ENCODE measurements at regions not wholly inside any gene's neighbourhood (a gene's known extent, or its start where the extent isn't known, plus 50 kb on each side); places are given as distances from the start of the nearest gene placed in this dataset.

DNA sequence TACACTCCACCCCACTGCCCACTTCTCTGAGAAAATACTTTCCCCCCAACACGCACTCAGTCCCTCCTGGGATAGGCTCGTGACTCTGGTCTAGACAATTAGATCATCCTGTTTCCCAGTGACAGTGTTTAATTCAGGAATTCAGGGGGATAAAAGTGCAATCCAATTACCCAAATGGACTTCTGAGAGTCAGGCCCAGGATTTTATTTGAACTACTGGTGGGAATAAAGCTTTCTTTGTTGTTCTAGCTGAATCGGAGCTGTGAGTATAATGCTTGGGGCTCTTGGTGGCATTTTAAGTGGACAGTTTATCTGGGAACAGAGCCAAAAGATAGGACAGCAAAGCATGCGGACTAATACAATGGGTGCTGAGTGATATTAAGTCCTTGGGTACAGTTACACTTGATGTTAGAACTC is 683.3 kb downstream of the MAT2B start:
- DNase-seq: no peak
- TF ChIP-seq POLR2A (IDR thresholded peaks at IDR 0.05; ENCODE audit: low read length): no peak
- no peak for TF ChIP-seq GATA1 (IDR thresholded peaks at IDR 0.05; ENCODE audit: low read depth, low read length)

- DNase-seq: no peak
- TF ChIP-seq GATA1 (IDR thresholded peaks at IDR 0.05; ENCODE audit: low read depth, low read length) (no peak), POLR2A (IDR thresholded peaks at IDR 0.05; ENCODE audit: low read length) (no peak)
Measured at GRCh38 chr5:164191240-164191639, 685.8 kb downstream of the MAT2B start.

- TF ChIP-seq POLR2A (IDR thresholded peaks at IDR 0.05; ENCODE audit: low read length): no peak
- TF ChIP-seq GATA1 (IDR thresholded peaks at IDR 0.05; ENCODE audit: low read depth, low read length): no peak
- no peak for DNase-seq
Measured at GRCh38 chr5:164202338-164202737, 696.9 kb downstream of the MAT2B start.

DNA sequence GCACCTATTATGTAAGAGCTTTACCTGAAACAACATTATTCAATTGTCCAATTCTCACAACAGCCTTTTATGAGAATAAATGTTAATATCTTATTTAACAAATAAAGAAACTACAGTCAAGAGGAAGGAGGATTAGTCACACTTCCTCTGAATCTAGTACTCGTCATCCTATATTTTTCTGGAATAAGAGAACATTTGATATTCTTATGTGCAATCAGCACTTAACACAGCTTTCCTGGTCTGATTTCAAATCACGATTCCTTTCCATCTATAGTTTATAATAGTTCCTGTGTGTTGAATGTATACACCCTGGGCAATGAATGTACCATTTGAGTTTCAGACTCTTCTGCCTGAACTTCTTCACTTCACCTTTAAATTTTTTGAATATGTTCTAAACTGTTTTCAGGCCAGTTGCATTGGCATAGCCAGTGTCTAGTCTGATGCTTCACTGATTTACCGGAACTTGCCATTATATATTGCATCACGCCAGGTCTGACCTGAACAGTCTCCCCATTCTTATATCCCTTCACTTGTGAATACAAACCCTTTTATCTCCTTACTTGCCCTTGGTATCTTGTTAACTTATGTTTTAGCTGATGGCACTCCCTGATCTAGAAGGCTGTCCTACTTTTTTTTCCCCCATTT is 698.3 kb downstream of the MAT2B start:
- DNase-seq: no peak
- TF ChIP-seq GATA1 (IDR thresholded peaks at IDR 0.05; ENCODE audit: low read depth, low read length) (no peak), POLR2A (IDR thresholded peaks at IDR 0.05; ENCODE audit: low read length) (no peak)

GRCh38 chr5:164204338-164204946 is 699.0 kb downstream of the MAT2B start:
- no peak for TF ChIP-seq POLR2A (IDR thresholded peaks at IDR 0.05; ENCODE audit: low read length)
- no peak for TF ChIP-seq GATA1 (IDR thresholded peaks at IDR 0.05; ENCODE audit: low read depth, low read length)
- DNase-seq: no peak

DNA sequence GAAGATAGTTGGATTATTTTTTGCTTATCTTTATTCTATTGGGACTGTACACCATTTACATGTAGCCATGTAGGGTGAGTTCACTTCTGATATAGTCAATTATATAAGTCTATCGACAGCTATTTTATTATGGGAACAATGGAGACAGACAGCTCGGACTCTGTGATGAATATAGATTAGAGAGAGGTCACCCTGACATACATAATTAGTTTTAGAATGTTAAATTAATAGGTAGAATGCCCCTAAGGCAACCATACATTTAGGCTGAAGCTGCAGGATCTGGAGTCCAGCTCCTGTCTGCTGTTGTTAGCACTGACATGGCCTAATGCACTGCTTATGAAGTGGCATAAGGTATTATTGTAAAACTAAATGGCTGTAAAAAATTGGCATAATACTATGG is 700.8 kb downstream of the MAT2B start:
- TF ChIP-seq GATA1 (IDR thresholded peaks at IDR 0.05; ENCODE audit: low read depth, low read length) (no peak), POLR2A (IDR thresholded peaks at IDR 0.05; ENCODE audit: low read length) (no peak)
- DNase-seq: no peak

DNA sequence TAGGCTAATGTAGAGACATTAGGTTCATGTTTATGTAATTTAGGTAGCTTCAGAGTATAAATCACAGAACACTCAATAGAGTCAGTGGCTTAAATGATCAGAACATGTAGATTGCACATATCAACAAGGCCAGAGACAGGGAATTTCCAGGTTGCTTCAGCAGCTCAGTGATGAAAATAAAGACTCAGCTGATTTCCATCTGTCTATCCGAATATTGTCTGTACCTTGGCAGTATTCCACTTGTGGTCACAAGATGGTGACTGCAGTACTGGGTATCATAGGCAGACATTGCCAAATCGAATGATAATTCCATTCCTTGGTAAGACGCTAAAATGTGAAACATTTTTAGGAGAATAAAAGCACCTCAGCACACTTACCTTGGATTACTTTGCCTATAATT is 702.2 kb downstream of the MAT2B start:
- no peak for TF ChIP-seq GATA1 (IDR thresholded peaks at IDR 0.05; ENCODE audit: low read depth, low read length)
- TF ChIP-seq POLR2A (IDR thresholded peaks at IDR 0.05; ENCODE audit: low read length): no peak
- no peak for DNase-seq

GRCh38 chr5:164210491-164210890 is 705.1 kb downstream of the MAT2B start:
- no peak for TF ChIP-seq GATA1 (IDR thresholded peaks at IDR 0.05; ENCODE audit: low read depth, low read length)
- TF ChIP-seq POLR2A (IDR thresholded peaks at IDR 0.05; ENCODE audit: low read length): no peak
- DNase-seq: no peak

DNA sequence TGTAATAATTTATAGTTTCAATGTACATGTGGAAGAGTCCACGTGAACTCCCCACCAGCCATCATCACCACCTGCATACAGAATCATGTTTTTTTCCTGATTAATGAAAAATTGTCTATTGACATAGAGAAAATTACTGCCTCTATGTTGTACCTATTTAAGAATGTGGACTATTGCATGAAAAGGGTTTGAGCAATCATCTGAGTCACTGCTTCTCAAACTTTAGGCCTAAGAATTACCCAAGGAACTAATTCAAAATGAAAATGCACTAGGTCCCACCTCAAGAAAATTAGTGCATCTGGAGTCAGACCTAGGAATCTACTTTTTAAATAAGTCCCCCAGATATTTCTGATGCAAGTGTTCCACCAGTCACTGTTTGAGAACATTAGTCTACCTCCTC is 709.3 kb downstream of the MAT2B start:
- no peak for DNase-seq
- TF ChIP-seq POLR2A (IDR thresholded peaks at IDR 0.05; ENCODE audit: low read length) (no peak), GATA1 (IDR thresholded peaks at IDR 0.05; ENCODE audit: low read depth, low read length) (no peak)

- no peak for DNase-seq
- TF ChIP-seq POLR2A (IDR thresholded peaks at IDR 0.05; ENCODE audit: low read length): no peak
- no peak for TF ChIP-seq GATA1 (IDR thresholded peaks at IDR 0.05; ENCODE audit: low read depth, low read length)
Measured at GRCh38 chr5:164217464-164217863, 712.0 kb downstream of the MAT2B start.

GRCh38 chr5:164220522-164220921 is 715.1 kb downstream of the MAT2B start:
- DNase-seq: no peak
- no peak for TF ChIP-seq GATA1 (IDR thresholded peaks at IDR 0.05; ENCODE audit: low read depth, low read length)
- TF ChIP-seq POLR2A (IDR thresholded peaks at IDR 0.05; ENCODE audit: low read length): no peak

DNA sequence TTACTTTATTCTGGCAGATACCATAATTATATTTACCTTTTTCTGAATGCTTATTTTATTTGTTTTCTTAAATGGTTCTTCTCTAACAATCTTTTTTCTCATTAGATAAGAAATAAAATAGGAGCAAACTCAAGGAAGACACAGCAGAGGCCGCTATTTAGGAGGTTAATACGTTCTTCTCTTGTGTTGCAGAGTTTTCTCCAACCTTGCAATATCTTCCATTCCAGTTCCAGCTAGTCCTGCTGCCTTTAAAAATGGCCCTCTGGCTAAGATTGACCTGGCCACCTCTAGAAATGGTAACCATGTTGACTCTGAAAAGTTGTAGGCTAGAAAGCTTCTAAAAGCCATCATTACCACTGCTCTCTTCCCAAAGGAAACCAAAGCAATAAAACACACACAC is 718.8 kb downstream of the MAT2B start:
- DNase-seq: no peak
- TF ChIP-seq POLR2A (IDR thresholded peaks at IDR 0.05; ENCODE audit: low read length) (no peak), GATA1 (IDR thresholded peaks at IDR 0.05; ENCODE audit: low read depth, low read length) (no peak)

- no peak for DNase-seq
- no peak for TF ChIP-seq GATA1 (IDR thresholded peaks at IDR 0.05; ENCODE audit: low read depth, low read length)
- TF ChIP-seq POLR2A (IDR thresholded peaks at IDR 0.05; ENCODE audit: low read length): no peak
Measured at GRCh38 chr5:164224772-164225171, 719.4 kb downstream of the MAT2B start.

- no peak for DNase-seq
- TF ChIP-seq GATA1 (IDR thresholded peaks at IDR 0.05; ENCODE audit: low read depth, low read length) (no peak), POLR2A (IDR thresholded peaks at IDR 0.05; ENCODE audit: low read length) (no peak)
Measured at GRCh38 chr5:164230341-164230740, 724.9 kb downstream of the MAT2B start.

GRCh38 chr5:164233791-164234190 is 728.4 kb downstream of the MAT2B start:
- DNase-seq: no peak
- TF ChIP-seq POLR2A (IDR thresholded peaks at IDR 0.05; ENCODE audit: low read length) (no peak), GATA1 (IDR thresholded peaks at IDR 0.05; ENCODE audit: low read depth, low read length) (no peak)
